RWPE1 (cell line): ENCODE measurements at regions not wholly inside any gene's neighbourhood (a gene's known extent, or its start where the extent isn't known, plus 50 kb on each side); places are given as distances from the start of the nearest gene placed in this dataset.

ENCODE experiments used
- CTCF ChIA-PET: fragments of 350-600 bp; sonication (Branson Sonifier 250); formaldehyde crosslinking; extraction: SDS; loops from one replicate; lab custom pipeline; 2021; lab: Yijun Ruan, JAX
- POLR2A ChIA-PET: fragments of 400-600 bp; formaldehyde crosslinking; extraction: SDS; loops from one replicate; lab custom pipeline; 2020; ENCODE audit warnings: antibody characterized with exemption; ENCODE audit not compliant: low non-redundant PET; lab: Yijun Ruan, JAX
- DNase-seq: peaks from one replicate; pipeline ENCODE4 v3.0.0; 2012; ENCODE audit warnings: low spot score
- H3K27ac ChIP-seq: fragments of 450-650 bp; 2 replicates; pipeline ENCODE4 v1.5.1; 2017
- TF ChIP-seq, protein P1 (sequence below): fragments of 450-650 bp; conservative IDR thresholded peaks from 2 replicates; pipeline ENCODE4 v1.5.1; 2017; ENCODE audit warnings: low read depth, mild to moderate bottlenecking

GRCh38 chr2:37477921-37478320, 133.5 kb downstream of the QPCT start:
- ChIA-PET CTCF (interaction anchor here (0.6 kb wide), 1 partner anchor 30 kb away, joined by 4 read pairs; no protein-coding TSS in a partner anchor), POLR2A (no interaction called here)
- no peak overlapping the region for H3K27ac ChIP-seq
- no peak for DNase-seq
- TF ChIP-seq, protein P1, sequence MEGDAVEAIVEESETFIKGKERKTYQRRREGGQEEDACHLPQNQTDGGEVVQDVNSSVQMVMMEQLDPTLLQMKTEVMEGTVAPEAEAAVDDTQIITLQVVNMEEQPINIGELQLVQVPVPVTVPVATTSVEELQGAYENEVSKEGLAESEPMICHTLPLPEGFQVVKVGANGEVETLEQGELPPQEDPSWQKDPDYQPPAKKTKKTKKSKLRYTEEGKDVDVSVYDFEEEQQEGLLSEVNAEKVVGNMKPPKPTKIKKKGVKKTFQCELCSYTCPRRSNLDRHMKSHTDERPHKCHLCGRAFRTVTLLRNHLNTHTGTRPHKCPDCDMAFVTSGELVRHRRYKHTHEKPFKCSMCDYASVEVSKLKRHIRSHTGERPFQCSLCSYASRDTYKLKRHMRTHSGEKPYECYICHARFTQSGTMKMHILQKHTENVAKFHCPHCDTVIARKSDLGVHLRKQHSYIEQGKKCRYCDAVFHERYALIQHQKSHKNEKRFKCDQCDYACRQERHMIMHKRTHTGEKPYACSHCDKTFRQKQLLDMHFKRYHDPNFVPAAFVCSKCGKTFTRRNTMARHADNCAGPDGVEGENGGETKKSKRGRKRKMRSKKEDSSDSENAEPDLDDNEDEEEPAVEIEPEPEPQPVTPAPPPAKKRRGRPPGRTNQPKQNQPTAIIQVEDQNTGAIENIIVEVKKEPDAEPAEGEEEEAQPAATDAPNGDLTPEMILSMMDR = no peak

DNA sequence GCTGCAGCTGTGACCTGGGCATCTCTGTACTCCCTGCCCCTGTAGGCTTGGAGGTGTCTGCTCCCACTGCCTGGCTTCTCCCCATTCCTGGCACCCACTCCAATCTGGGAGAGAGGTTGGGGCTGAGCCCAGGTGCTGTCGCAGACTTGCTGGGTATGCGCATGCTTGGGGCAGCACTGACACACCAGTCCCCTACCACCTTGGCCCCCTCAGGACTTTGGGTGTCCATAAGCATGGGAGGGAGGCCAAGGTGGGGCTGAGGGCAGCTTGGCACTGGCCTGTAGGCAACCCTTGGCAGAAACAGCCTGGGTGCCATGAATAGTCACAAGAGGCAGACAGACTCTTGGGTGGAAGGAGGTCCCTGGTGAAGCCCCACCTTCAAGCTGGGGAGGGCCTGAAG, 136.8 kb downstream of the QPCT start:
- no peak for DNase-seq
- TF ChIP-seq, protein P1 = no peak
- POLR2A ChIA-PET = no interaction called here
- H3K27ac ChIP-seq = no peak overlapping the region
- CTCF ChIA-PET = interaction anchor here (0.7 kb wide), 1 partner anchor 25 kb away, joined by 4 read pairs; no protein-coding TSS in a partner anchor

DNA sequence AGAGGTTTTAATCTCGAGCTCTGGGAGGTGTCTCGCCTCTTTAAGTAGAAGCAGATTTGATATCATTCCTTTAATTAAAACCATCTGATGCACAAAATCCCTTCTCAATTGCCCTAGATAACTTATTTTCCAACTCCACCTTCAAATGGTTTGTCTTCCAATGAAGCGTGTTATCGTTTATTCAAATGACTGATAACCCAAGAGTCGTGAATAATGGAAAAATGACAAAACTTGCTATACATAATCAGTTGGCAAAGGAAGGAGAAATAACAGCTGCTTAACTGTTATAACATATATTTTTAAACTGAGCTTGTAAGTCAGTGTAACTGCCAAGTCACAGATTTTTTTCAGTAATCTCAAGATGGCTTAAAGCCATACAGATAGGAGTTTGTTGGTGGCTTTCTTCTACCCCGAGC, 144.6 kb downstream of the QPCT start:
- no peak for DNase-seq
- ChIA-PET CTCF (interaction anchor here (0.6 kb wide), 2 partner anchors 81 to 446 kb away, joined by 3 read pairs; no protein-coding TSS in a partner anchor), POLR2A (no interaction called here)
- H3K27ac ChIP-seq = no peak overlapping the region
- TF ChIP-seq, protein P1 = no peak

DNA sequence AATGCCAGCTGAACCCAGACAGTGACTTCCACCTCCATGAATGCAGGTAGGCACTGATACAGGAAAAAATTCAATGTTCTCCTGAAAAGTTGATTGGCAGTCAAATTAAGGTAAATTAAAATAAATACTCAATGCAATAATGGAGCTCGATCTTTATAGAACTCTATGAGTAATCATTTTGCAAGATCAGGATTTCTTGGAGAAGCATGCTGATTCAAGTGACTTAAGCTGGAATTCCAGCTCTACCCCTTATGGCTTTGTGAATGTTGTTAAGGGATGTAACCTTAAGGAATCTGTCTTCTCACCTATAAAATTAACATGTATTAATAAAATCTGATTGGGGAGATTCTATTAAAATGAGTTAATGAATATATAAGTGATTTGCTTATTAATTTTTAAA, 145.1 kb downstream of the QPCT start:
- TF ChIP-seq, protein P1 = no peak
- ChIA-PET CTCF (no interaction called here), POLR2A (no interaction called here)
- no peak overlapping the region for H3K27ac ChIP-seq
- no peak for DNase-seq

- TF ChIP-seq, protein P1 = no peak
- CTCF ChIA-PET = no interaction called here
- POLR2A ChIA-PET = no interaction called here
- DNase-seq = no peak
- no peak overlapping the region for H3K27ac ChIP-seq
Observed at GRCh38 chr2:37493425-37493824, 149.0 kb downstream of the QPCT start.

DNA sequence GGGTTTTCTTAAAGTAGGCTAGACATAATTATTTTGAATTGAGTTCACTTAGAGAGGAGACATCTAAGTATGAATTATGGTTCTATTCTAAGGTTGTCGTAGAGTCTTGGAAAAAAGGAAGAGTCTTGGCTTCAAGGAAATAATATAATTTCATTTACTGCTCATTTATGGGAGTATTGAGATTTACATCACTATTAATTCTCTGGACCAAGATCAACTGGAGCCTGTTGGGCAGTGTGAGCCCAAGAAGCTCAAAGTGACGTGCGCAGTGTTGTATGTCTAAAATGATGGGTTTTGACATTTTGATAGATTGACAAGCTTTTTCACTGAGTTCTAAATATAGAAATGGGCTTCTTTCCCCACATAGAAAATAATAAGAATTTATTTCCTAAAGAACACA, 154.7 kb downstream of the QPCT start:
- DNase-seq = no peak
- CTCF ChIA-PET = no interaction called here
- TF ChIP-seq, protein P1 = no peak
- POLR2A ChIA-PET = no interaction called here
- H3K27ac ChIP-seq = no peak overlapping the region

GRCh38 chr2:37500031-37500430, 155.6 kb downstream of the QPCT start:
- ChIA-PET CTCF (interaction anchor here (0.5 kb wide), 1 partner anchor 101 kb away, joined by 3 read pairs; no protein-coding TSS in a partner anchor), POLR2A (no interaction called here)
- TF ChIP-seq, protein P1 = no peak
- no peak overlapping the region for H3K27ac ChIP-seq
- no peak for DNase-seq
